ENCODE measurements at regions not wholly inside any gene's neighbourhood (a gene's known extent, or its start where the extent isn't known, plus 50 kb on each side); places are given as distances from the start of the nearest gene placed in this dataset.
"Not testable (repeated sequence)": the region's sequence is repeated elsewhere in the genome, so short reads cannot be mapped to it uniquely, and the experiment has no call there.

GRCh38 chr7:65238785-65239184 lies 134.9 kb upstream of the ZNF92 start:
- no peaks in the 10 kb centered on the region for H3K9me3 ChIP-seq (ENCODE audit: control insufficient read depth, insufficient read depth, low read length)
- no peaks in the 10 kb centered on the region for H3K27me3 ChIP-seq (ENCODE audit: control insufficient read depth, insufficient read depth, low read length)
- DNase-seq (ENCODE audit: low read depth in 4 of 6, low spot score in 6 of 6): no peak
- H3K27ac ChIP-seq (ENCODE audit: low read depth, low read length): no peak overlapping the region
- no peak overlapping the region for H3K4me3 ChIP-seq (ENCODE audit: low read depth, low read length)
- 93% methylated on average over 13 of the region's 19 CpGs for WGBS (ENCODE audit: insufficient coverage)
- H3K36me3 ChIP-seq (ENCODE audit: control insufficient read depth, insufficient read depth, low read length): no peaks in the 10 kb centered on the region
- H3K4me1 ChIP-seq (ENCODE audit: control insufficient read depth, insufficient read depth, low read length): peaks cover 11% of the 10 kb centered on the region

GRCh38 chr7:65235586-65235985 lies 138.1 kb upstream of the ZNF92 start:
- Histone ChIP-seq H3K4me1 (ENCODE audit: control insufficient read depth, insufficient read depth, low read length) (peaks cover 11% of the 10 kb centered on the region), H3K4me3 (ENCODE audit: low read depth, low read length) (no peak overlapping the region), H3K9me3 (ENCODE audit: control insufficient read depth, insufficient read depth, low read length) (no peaks in the 10 kb centered on the region), H3K36me3 (ENCODE audit: control insufficient read depth, insufficient read depth, low read length) (no peaks in the 10 kb centered on the region), H3K27me3 (ENCODE audit: control insufficient read depth, insufficient read depth, low read length) (no peaks in the 10 kb centered on the region), H3K27ac (ENCODE audit: low read depth, low read length) (no peak overlapping the region)
- WGBS (ENCODE audit: insufficient coverage): 80% methylated on average over 10 of the region's 10 CpGs
- no peak for DNase-seq (ENCODE audit: low read depth in 4 of 6, low spot score in 6 of 6)

GRCh38 chr7:65233409-65234034 lies 140.1 kb upstream of the ZNF92 start:
- Histone ChIP-seq H3K27me3 (ENCODE audit: control insufficient read depth, insufficient read depth, low read length) (no peaks in the 10 kb centered on the region), H3K4me1 (ENCODE audit: control insufficient read depth, insufficient read depth, low read length) (no peaks in the 10 kb centered on the region), H3K9me3 (ENCODE audit: control insufficient read depth, insufficient read depth, low read length) (no peaks in the 10 kb centered on the region), H3K4me3 (ENCODE audit: low read depth, low read length) (no peak overlapping the region), H3K27ac (ENCODE audit: low read depth, low read length) (no peak overlapping the region), H3K36me3 (ENCODE audit: control insufficient read depth, insufficient read depth, low read length) (no peaks in the 10 kb centered on the region)
- DNase-seq (ENCODE audit: low read depth in 4 of 6, low spot score in 6 of 6): no peak
- WGBS (ENCODE audit: insufficient coverage): no CpG with 5 or more reads among the region's 2 CpGs

GRCh38 chr7:65230231-65230630 lies 143.4 kb upstream of the ZNF92 start:
- no peaks in the 10 kb centered on the region for H3K4me1 ChIP-seq (ENCODE audit: control insufficient read depth, insufficient read depth, low read length)
- H3K4me3 ChIP-seq (ENCODE audit: low read depth, low read length): no peak overlapping the region
- no CpG with 5 or more reads among the region's 1 CpG for WGBS (ENCODE audit: insufficient coverage)
- H3K9me3 ChIP-seq (ENCODE audit: control insufficient read depth, insufficient read depth, low read length): no peaks in the 10 kb centered on the region
- no peaks in the 10 kb centered on the region for H3K36me3 ChIP-seq (ENCODE audit: control insufficient read depth, insufficient read depth, low read length)
- DNase-seq (ENCODE audit: low read depth in 4 of 6, low spot score in 6 of 6): no peak
- H3K27me3 ChIP-seq (ENCODE audit: control insufficient read depth, insufficient read depth, low read length): no peaks in the 10 kb centered on the region
- H3K27ac ChIP-seq (ENCODE audit: low read depth, low read length): no peak overlapping the region

- Histone ChIP-seq H3K9me3 (ENCODE audit: control insufficient read depth, insufficient read depth, low read length) (no peaks in the 10 kb centered on the region), H3K4me1 (ENCODE audit: control insufficient read depth, insufficient read depth, low read length) (no peaks in the 10 kb centered on the region), H3K27ac (ENCODE audit: low read depth, low read length) (no peak overlapping the region), H3K36me3 (ENCODE audit: control insufficient read depth, insufficient read depth, low read length) (no peaks in the 10 kb centered on the region), H3K27me3 (ENCODE audit: control insufficient read depth, insufficient read depth, low read length) (no peaks in the 10 kb centered on the region), H3K4me3 (ENCODE audit: low read depth, low read length) (no peak overlapping the region)
- DNase-seq (ENCODE audit: low read depth in 4 of 6, low spot score in 6 of 6): no peak
- WGBS (ENCODE audit: insufficient coverage): no CpG with 5 or more reads among the region's 6 CpGs
Measured at GRCh38 chr7:65225422-65226006, 148.1 kb upstream of the ZNF92 start.

GRCh38 chr7:65222655-65223054 lies 151.0 kb upstream of the ZNF92 start:
- Histone ChIP-seq H3K4me1 (ENCODE audit: control insufficient read depth, insufficient read depth, low read length) (no peaks in the 10 kb centered on the region), H3K4me3 (ENCODE audit: low read depth, low read length) (no peak overlapping the region), H3K27ac (ENCODE audit: low read depth, low read length) (no peak overlapping the region), H3K9me3 (ENCODE audit: control insufficient read depth, insufficient read depth, low read length) (no peaks in the 10 kb centered on the region), H3K27me3 (ENCODE audit: control insufficient read depth, insufficient read depth, low read length) (no peaks in the 10 kb centered on the region), H3K36me3 (ENCODE audit: control insufficient read depth, insufficient read depth, low read length) (no peaks in the 10 kb centered on the region)
- DNase-seq (ENCODE audit: low read depth in 4 of 6, low spot score in 6 of 6): no peak
- WGBS (ENCODE audit: insufficient coverage): 71% methylated on average over 1 of the region's 4 CpGs

- Histone ChIP-seq H3K36me3 (ENCODE audit: control insufficient read depth, insufficient read depth, low read length) (no peaks in the 10 kb centered on the region), H3K4me1 (ENCODE audit: control insufficient read depth, insufficient read depth, low read length) (no peaks in the 10 kb centered on the region), H3K27ac (ENCODE audit: low read depth, low read length) (no peak overlapping the region), H3K27me3 (ENCODE audit: control insufficient read depth, insufficient read depth, low read length) (no peaks in the 10 kb centered on the region), H3K9me3 (ENCODE audit: control insufficient read depth, insufficient read depth, low read length) (no peaks in the 10 kb centered on the region), H3K4me3 (ENCODE audit: low read depth, low read length) (no peak overlapping the region)
- no peak for DNase-seq (ENCODE audit: low read depth in 4 of 6, low spot score in 6 of 6)
- no CpG with 5 or more reads among the region's 3 CpGs for WGBS (ENCODE audit: insufficient coverage)
Measured at GRCh38 chr7:65221683-65222082, 152.0 kb upstream of the ZNF92 start.

GRCh38 chr7:65219623-65220022 lies 154.0 kb upstream of the ZNF92 start:
- Histone ChIP-seq H3K36me3 (ENCODE audit: control insufficient read depth, insufficient read depth, low read length) (no peaks in the 10 kb centered on the region), H3K4me1 (ENCODE audit: control insufficient read depth, insufficient read depth, low read length) (no peaks in the 10 kb centered on the region), H3K27ac (ENCODE audit: low read depth, low read length) (no peak overlapping the region), H3K9me3 (ENCODE audit: control insufficient read depth, insufficient read depth, low read length) (no peaks in the 10 kb centered on the region), H3K4me3 (ENCODE audit: low read depth, low read length) (no peak overlapping the region), H3K27me3 (ENCODE audit: control insufficient read depth, insufficient read depth, low read length) (no peaks in the 10 kb centered on the region)
- peak in 1 of 6 donors; percentile 44 for DNase-seq (ENCODE audit: low read depth in 4 of 6, low spot score in 6 of 6)

GRCh38 chr7:65216469-65216868 lies 157.2 kb upstream of the ZNF92 start:
- no peaks in the 10 kb centered on the region for H3K9me3 ChIP-seq (ENCODE audit: control insufficient read depth, insufficient read depth, low read length)
- H3K4me1 ChIP-seq (ENCODE audit: control insufficient read depth, insufficient read depth, low read length): no peaks in the 10 kb centered on the region
- H3K4me3 ChIP-seq (ENCODE audit: low read depth, low read length): no peak overlapping the region
- DNase-seq (ENCODE audit: low read depth in 4 of 6, low spot score in 6 of 6): peak in 2 of 6 donors; percentile 26 to 74
- H3K36me3 ChIP-seq (ENCODE audit: control insufficient read depth, insufficient read depth, low read length): no peaks in the 10 kb centered on the region
- H3K27me3 ChIP-seq (ENCODE audit: control insufficient read depth, insufficient read depth, low read length): no peaks in the 10 kb centered on the region
- 21% methylated on average over 8 of the region's 8 CpGs for WGBS (ENCODE audit: insufficient coverage)
- H3K27ac ChIP-seq (ENCODE audit: low read depth, low read length): no peak overlapping the region

GRCh38 chr7:65213260-65213659 lies 160.4 kb upstream of the ZNF92 start:
- WGBS (ENCODE audit: insufficient coverage): no CpG with 5 or more reads among the region's 1 CpG
- DNase-seq (ENCODE audit: low read depth in 4 of 6, low spot score in 6 of 6); H3K9me3 ChIP-seq (ENCODE audit: control insufficient read depth, insufficient read depth, low read length); H3K36me3 ChIP-seq (ENCODE audit: control insufficient read depth, insufficient read depth, low read length); H3K27me3 ChIP-seq (ENCODE audit: control insufficient read depth, insufficient read depth, low read length); H3K4me3 ChIP-seq (ENCODE audit: low read depth, low read length); H3K27ac ChIP-seq (ENCODE audit: low read depth, low read length); H3K4me1 ChIP-seq (ENCODE audit: control insufficient read depth, insufficient read depth, low read length): not testable (repeated sequence)
